Middle frontal gyrus (tissue), 1 donor: ENCODE measurements at regions not wholly inside any gene's neighbourhood (a gene's known extent, or its start where the extent isn't known, plus 50 kb on each side); places are given as distances from the start of the nearest gene placed in this dataset.
"Not testable (repeated sequence)": the region's sequence is repeated elsewhere in the genome, so short reads cannot be mapped to it uniquely, and the experiment has no call there.

Experiments
- DNase-seq: peaks from one replicate; pipeline ENCODE4 v3.0.0-alpha.2; 2015; ENCODE audit warnings: low spot score; ENCODE audit errors: extremely low spot score

DNA sequence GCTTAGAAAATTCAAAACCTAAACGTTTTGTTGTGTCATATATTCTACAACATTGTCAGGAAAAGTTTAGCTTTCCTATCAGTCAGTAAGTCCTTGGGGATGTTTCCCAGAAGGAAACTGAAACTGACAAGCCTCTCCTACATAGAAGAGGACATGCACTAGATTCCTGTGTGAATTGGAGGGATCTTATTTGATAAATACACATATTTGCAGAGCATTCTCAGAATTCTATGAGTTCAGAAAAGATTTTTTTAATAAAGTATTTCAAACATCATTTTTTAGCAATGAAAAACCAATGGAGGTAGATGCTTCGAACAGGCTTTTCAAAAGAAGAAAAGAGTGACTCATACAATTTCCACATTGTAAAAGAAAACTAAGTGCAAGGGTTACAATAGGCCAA, 1706.7 kb downstream of the SUCLG1 start:
- no peak for DNase-seq

- DNase-seq = no peak
These were observed 1710.4 kb downstream of the SUCLG1 start for GRCh38 chr2:82748653-82749052.

GRCh38 chr2:82740527-82740926, 1718.6 kb downstream of the SUCLG1 start:
- DNase-seq = no peak

DNA sequence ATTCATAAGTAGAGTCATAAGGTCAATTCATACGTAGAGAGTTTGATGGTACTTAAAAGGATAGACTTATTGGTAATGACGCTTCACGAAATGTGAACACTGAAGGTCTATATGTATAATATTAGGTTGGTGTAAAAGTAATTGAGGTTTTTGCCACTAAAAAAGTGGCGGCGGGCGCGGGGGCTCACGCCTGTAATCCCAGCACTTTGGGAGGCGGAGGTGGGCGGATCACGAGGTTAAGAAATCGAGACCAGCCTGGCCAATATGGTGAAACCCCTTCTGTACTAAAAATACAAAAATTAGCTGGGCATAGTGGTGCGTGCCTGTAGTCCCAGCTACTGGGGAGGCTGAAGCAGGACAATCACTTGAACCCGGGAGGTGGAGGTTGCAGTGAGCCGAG, 1721.1 kb downstream of the SUCLG1 start:
- DNase-seq = not testable (repeated sequence)

- no peak for DNase-seq
These were observed 1723.7 kb downstream of the SUCLG1 start for GRCh38 chr2:82735336-82735735.

- DNase-seq = no peak
These were observed 1727.3 kb downstream of the SUCLG1 start for GRCh38 chr2:82731824-82732223.

DNA sequence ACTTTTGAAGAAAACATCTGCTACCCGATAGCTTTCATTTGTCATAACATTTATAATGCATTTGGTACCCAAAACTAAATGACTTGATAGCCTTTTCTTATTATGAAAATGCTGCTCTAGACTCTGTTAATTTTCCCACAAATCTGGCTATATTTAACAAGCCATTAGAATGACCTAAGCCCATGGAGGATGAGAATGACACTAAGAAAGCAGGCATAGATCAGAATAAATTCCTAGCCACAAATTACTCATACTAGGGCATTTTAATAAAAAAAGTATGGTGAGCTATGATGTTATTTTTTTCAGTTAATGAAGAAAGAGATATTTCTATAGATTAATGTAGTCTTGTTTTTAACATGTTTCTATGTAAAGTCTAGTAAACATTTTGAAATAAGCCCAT, 1728.3 kb downstream of the SUCLG1 start:
- no peak for DNase-seq

GRCh38 chr2:82728090-82728489, 1731.0 kb downstream of the SUCLG1 start:
- DNase-seq = no peak

DNA sequence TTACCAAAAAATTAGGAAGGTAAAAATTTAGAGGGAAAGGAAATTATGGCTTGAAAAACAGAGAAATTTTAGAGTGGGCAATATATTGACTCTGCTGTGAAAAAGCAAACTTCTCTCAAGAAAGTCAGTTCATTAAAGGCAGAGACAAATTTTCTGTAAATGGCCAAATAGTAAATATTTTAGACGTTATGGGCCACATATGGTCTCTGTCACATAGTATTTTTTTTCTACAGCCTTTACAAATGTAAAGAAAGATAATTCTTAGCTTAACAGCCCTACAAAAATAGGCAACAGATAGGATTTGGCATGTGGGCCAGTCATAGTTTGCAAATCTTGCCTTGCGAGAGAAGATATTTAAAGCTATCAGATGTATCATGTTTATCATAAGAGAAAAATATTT, 1750.4 kb downstream of the SUCLG1 start:
- DNase-seq = no peak

GRCh38 chr2:82697231-82697630, 1761.8 kb downstream of the SUCLG1 start:
- DNase-seq = no peak

- DNase-seq = no peak
These were observed 1764.6 kb downstream of the SUCLG1 start for GRCh38 chr2:82694431-82694830.

GRCh38 chr2:82690757-82691411, 1768.2 kb downstream of the SUCLG1 start:
- DNase-seq = no peak

GRCh38 chr2:82675186-82675585, 1783.9 kb downstream of the SUCLG1 start:
- no peak for DNase-seq

GRCh38 chr2:82674652-82675051, 1784.4 kb downstream of the SUCLG1 start:
- no peak for DNase-seq

DNA sequence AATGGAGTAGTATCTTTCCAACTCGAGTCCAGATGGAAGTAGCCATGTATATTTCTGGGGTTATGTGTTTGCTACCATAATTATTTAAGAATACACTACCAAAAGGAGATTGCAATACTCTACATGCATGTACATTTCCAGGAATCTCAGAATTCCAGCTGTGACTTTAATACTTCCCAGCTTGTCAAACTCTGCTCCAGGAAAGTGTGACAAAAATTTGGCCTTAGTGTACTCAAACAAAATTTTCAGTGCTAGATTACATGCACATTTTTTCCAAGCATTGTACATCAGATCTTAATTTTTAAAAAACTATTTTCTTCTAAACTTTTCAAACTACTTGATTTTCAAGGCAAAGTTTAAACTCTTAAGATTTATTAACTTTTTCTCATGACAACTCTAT, 1791.6 kb downstream of the SUCLG1 start:
- no peak for DNase-seq

DNA sequence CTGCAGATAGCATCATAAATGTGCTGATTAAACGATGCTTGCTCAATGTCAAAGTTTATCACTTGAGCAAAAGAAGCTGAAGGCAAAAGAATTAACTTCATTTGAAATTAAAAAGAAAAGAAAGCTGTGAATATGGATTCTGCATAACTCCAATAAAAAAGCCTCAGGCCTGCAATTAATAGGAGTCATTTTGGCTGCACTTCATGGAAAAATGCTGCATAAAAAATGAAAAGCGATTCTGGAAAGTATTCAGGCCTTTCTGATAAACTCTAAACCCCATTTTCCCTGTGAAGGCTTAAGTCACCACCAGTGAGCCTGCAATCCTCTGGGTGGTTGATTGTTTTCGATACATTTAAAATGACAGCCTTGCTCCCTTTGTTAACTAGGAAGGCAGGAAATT, 1793.4 kb downstream of the SUCLG1 start:
- DNase-seq = no peak

- no peak for DNase-seq
These were observed 1802.0 kb downstream of the SUCLG1 start for GRCh38 chr2:82657106-82657505.

DNA sequence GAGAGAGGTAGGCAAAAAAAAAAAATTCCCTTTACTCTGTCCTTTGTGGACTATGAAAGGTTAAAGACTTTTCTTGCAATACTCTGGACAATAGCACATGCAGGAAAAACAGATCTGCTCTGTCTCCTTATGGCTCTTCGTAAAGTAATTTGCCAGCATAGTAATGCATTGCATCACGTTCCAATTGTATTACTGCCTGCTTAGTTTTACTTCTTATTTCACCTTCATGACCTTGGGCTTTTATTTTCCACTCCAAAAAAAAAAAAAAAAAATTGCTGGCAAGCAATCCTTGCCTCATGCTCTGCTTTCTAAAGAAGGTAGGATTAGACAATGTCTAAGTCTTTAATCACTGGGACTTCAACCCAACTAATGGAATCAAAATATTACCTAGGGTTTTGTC, 1802.7 kb downstream of the SUCLG1 start:
- no peak for DNase-seq

- no peak for DNase-seq
These were observed 1807.0 kb downstream of the SUCLG1 start for GRCh38 chr2:82652117-82652516.

DNA sequence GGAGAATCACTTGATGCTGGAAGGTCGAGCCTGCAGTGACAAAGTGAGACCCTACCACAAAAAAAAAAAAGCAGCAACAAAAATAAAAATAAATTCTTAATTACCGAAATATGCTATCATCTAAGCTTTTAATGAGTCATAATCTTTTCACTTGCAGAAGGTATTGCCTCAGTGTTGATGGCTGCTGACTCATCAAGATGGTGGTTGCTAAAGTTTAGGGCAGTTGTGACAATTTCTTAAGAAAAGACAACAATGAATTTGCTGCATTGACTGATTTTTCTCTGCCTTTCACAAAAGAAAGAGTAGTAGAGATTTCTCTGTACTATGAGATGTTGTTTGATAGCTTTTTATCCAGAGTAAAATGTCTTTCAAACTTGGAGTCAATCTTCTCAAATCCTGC, 1809.0 kb downstream of the SUCLG1 start:
- no peak for DNase-seq

DNA sequence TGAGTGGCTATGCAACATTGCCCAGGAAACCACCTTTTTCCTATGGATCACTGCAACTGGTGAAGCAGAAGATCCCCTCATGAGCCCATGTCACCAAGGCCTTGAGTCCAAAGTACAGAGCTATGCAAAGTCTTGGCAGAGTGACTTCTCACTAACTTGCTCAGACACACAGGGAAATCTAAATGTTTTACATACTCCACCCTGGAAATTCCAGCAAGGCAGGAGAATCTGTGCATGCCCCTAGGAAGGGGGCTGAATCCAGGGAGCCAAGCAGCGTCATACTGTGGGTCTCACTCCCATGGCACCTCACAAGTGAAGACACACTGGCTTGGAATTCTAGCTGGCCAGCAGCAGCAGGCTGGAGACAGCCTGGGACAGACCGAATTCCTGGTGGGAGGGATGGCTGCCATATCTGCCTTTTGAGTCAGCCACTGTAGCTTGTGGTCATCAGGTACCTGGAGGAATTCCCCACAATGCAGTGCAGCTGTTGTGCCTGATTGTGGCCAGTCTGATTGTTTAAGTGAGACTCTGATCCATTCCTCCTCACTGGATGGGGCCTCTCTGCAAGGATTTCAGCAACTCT, 1817.4 kb downstream of the SUCLG1 start:
- no peak for DNase-seq

GRCh38 chr2:82636402-82637020, 1822.6 kb downstream of the SUCLG1 start:
- DNase-seq = no peak

- DNase-seq = no peak
These were observed 1860.1 kb downstream of the SUCLG1 start for GRCh38 chr2:82599021-82599420.
